C4-2B (cell line): ENCODE measurements at regions not wholly inside any gene's neighbourhood (a gene's known extent, or its start where the extent isn't known, plus 50 kb on each side); places are given as distances from the start of the nearest gene placed in this dataset.

ENCODE experiments used
- CTCF ChIP-seq: fragments of 450-650 bp; conservative IDR thresholded peaks from 2 replicates; pipeline ENCODE4 v1.5.1; 2017; ENCODE audit warnings: mild to moderate bottlenecking
- ZFX ChIP-seq: fragments of 450-650 bp; IDR thresholded peaks from 2 replicates; pipeline ENCODE4 v1.6.1; 2017

DNA sequence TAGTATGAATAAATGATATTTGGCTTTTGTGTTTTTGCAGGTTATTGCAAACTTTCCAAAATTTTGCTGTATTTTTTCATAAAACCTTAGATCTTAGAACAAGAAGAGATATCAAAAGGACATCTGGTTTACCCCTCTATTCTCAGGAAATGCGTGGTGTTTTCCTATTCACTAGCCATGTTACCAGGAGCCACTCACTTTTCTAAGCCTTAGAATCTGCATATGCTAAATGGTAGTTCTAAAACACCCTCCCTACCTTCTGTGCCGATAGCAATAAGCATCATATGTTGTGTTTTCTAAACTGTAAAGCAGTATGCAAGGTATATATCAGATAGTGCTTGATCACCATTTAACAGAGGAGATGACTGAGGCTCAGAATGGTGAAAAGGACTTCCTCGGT, 715.0 kb upstream of the CELF2 start:
- TF ChIP-seq CTCF (no peak), ZFX (no peak)
